CD1c-positive myeloid dendritic cell (primary cell): ENCODE measurements at regions not wholly inside any gene's neighbourhood (a gene's known extent, or its start where the extent isn't known, plus 50 kb on each side); places are given as distances from the start of the nearest gene placed in this dataset.
"Not testable (repeated sequence)": the region's sequence is repeated elsewhere in the genome, so short reads cannot be mapped to it uniquely, and the experiment has no call there.

Source experiments
- DNase-seq: peaks from one replicate; pipeline ENCODE4 v3.0.0-alpha.2; 2016; ENCODE audit errors: extremely low spot score

DNA sequence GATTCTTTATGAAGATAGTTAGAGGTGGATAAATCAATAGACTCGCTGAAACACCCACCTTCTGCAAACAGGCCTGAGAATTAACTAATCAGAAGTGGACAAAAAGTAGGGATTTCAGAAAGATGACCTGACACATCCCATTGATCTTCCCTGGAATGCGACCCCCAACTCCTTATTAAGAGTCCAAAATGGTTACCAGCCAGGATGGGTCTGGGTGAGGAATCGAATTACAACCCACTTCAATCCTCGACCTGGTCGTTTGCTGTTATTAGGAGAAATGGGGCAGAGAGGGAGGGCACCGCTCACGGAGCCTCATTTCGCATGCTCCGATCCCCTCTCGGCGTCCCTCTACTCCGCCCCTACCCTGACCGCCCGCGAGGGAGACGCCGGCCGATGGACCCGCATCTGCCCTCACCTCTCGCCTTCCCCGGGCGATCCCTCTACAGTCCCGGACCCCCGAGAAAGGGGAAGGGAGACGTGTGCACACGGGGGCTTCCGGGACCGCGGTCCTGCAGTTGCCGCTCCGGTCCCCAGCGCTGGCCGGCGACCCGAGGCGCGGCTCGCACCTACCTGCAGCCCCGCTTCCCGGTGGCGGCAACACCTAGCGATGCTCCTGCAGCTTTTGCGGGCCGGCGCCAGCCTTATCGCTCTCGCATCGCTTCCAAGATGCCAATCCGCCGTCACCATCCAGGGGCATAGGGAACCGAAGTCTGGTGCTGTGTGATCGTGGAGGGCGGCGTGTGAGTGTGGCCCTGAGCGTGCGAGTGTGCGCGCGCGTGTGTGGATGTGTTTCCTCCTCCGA lies 69.3 kb upstream of the USP15 start:
- peak; percentile 26 for DNase-seq

DNA sequence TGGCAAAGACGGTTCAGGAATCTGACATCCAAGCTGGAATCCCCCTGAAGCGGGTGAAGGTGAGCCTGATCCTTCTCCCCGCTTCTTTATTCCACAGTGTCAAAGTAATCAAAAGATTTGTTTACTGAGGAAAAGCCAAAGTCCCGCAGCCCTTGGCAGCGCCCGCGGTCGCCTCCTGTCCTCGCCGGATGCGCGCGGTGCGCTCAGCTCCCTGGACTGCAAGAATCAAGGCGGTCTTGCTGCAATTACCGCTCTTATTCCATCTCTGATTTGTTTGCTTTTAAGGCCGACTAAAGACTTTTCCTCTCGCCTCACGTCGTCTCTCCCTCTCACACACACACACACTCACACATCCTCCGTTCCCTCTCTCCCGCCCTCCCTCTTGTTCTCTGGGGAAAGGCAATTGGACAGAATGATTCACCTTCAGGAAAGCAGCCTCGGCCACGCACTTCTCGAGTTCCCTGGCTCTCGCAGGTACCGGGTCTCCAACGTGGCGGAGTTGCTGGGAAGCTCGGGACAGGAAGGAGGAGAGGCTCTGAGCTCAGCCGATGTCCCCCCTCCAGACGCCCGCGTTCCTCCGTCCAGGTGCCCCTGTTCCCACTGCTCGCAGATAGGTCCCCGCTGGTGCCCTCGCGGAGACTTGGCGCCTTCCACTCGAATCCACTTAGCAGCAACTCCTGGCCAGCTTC lies 68.6 kb upstream of the USP15 start:
- DNase-seq = peak; percentile 20

DNA sequence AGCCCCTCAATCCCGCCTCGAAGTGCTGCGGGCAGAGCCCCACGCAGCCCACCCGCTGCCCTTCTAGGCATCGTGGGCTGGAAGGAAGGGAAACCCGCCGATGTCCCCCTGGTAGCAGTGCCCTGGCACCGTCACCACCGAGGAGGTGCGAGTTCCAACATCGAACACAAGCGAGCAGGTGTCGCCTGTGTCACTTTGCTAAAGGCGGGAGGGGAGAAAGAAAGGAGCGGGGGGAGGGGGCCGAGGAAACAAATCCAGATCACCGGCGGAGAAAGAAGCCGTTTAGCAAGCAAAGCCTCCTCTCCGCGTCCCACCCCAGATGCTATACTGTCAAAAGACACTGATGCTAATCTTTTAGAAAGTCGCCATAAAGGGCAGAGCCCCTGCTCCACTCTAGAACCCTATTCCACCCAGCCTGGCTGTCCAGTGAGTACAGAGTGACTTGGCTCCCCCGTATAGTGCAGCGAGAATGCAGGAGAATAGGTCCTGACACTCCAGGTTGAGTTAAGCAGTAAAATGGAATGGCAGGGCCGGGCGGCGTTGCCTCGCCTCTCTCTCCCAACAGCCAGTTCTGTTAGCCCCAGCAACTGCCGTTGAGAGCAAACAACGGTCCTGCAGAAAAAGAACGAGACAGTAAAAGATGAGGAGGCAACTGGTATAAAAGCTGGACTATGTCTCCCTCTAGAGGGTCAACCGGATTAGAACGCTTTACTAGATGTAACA lies 67.9 kb upstream of the USP15 start:
- DNase-seq = peak; percentile 76

DNA sequence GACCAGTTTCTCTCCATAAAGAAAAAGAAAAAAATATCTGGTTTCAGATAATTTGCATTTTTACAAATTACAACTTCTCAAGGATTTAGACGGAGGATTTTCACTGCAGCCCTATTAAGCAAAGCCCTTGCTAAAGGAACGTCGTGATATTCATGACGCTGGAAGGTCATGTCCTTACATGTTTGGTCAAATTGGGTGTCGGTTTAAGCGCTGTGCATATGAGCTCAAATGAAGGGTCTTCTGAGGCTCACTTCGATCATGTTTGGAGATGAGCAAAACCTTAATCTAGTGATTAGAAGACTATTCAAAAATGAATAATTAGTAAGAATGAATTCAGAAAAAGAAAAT lies 67.3 kb upstream of the USP15 start:
- no peak for DNase-seq

DNA sequence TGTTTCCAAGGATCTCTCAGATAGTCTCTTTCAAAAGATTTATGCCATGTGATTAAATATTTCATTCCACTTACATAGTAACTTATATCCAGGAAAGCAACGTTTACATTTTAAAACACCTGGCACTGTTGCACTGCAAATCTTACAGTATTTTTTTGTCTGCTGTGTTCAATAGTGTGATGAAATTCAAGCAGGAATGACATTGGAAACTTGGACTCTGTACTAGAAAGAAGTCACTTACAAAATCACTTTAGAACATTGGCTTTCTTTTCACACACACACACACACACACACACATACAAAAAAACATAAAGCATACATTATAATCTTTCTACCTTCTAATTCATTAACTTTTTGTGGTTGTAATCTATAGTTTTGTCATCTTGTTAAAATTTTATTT lies 66.2 kb upstream of the USP15 start:
- no peak for DNase-seq

DNA sequence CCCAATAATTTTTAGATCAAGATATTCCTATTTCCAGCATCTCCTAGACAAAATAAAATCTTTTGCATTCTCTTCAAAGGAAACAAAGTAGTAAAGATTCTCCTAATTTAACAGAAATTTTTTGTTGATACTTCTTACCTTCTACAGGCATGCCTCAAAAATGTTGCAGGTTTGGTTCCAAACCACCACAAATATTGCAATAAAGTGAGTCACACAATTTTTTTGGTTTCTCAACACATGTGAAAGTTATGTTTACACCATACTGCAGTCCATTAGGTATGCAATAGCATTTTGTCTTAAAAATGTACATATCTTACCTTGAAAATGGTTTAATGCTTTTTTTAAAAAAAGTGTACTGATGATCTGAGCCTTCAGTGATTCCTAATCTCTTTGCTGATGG lies 65.6 kb upstream of the USP15 start:
- DNase-seq = no peak

DNA sequence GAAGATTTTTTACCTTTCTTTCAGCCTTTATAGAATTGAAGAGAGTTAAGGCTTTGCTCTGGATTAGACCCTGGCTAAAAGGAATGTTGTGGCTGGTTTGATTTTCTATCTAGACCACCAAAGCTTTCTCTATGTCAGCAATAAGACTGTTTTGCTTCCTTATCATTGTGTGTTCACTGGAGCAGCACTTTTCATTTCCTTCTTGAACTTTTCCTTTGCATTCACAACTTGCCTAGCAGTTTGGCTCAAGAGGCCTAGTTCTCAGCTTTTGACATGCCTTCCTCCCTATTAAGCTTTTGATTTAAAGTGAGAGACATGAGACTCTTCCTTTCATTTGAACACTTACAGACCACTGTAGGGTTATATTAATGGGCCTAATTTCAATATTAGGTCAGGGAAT lies 64.1 kb upstream of the USP15 start:
- no peak for DNase-seq

DNA sequence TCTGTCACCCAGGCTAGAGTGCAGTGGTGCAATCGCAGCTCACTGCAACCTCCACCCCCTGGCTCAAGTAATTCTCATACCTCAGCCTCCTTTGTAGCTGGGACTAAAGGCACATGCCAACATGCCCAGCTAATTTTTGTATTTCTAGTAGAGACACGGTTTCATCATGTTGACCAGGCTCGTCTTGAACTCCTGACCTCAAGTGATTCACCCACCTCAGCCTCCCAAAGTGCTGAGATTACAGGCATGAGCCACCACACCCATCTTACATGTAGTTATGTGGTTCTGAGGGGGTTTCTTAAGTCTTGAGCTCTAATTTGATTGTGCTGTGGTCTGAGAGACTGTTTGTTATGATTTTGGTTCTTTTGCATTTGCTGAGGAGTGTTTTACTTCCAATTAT lies 57.3 kb upstream of the USP15 start:
- DNase-seq = not testable (repeated sequence)

DNA sequence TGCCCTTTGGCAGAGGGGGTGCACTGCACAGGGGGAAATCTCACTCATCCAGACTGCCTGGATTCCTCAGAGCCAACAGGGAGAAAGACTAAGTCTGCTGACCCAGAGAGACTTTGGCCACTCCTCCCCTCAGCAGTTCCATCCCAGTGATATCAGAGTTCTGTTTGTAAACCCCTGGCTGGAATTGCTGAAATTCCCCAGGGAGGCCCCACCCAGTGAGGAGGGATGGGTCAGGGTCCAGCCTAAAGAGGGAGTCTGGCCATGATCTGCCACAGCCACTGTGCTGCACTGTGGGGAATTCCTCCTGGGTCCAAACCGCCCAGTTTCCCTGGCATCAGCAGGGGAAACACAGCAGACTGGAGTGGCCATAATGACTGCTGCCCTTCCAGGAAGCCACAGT lies 54.9 kb upstream of the USP15 start:
- no peak for DNase-seq

DNA sequence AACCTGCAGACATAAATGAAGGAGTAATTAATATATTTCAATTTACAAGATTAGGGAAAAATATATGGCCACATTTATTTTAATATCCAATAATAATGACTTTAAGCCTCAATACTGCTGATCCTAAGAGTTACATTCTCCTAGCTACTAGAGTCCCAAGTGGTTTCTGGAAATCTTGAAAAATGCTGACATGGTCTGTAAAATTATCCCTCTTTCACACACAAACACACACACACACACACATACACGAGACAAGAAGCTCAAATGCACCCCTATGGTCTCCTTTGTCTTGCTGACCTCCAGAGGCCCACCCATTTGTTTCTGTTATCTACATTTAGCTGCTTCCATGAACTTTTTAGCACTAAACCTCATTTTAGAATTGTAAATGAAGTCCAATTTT lies 53.0 kb upstream of the USP15 start:
- no peak for DNase-seq
